Astrocyte (in vitro differentiated cells and primary cell): ENCODE measurements at regions not wholly inside any gene's neighbourhood (a gene's known extent, or its start where the extent isn't known, plus 50 kb on each side); places are given as distances from the start of the nearest gene placed in this dataset.

Source experiments
- DNase-seq: peaks from one replicate; pipeline ENCODE4 v3.0.0-alpha.2; 2010; ENCODE audit warnings: low read depth
- FAIRE-seq: peaks from 2 replicates; lab custom pipeline; 2011; peaks lifted over from hg19 to GRCh38; lab: Jason Lieb, UNC
- H2AFZ ChIP-seq: 2 replicates; pipeline ENCODE4 v1.6.0; 2012; ENCODE audit warnings: low read depth, low read length, inconsistent platforms
- H3K27ac ChIP-seq: 2 replicates; pipeline ENCODE4 v1.5.1; 2011; ENCODE audit warnings: low read depth, low read length, inconsistent platforms
- H3K27me3 ChIP-seq: 2 replicates; pipeline ENCODE4 v1.6.0; 2011; ENCODE audit warnings: low read length, inconsistent platforms; ENCODE audit not compliant: insufficient read depth
- H3K36me3 ChIP-seq: 2 replicates; pipeline ENCODE4 v1.5.1; 2011; ENCODE audit warnings: low read length, inconsistent platforms; ENCODE audit not compliant: insufficient read depth
- H3K4me1 ChIP-seq: 2 replicates; pipeline ENCODE4 v1.5.1; 2011; ENCODE audit warnings: low read length, inconsistent platforms; ENCODE audit not compliant: insufficient read depth
- H3K4me2 ChIP-seq: 2 replicates; pipeline ENCODE4 v1.6.0; 2012; ENCODE audit warnings: low read length, inconsistent platforms
- H3K4me3 ChIP-seq: 2 replicates; pipeline ENCODE4 v1.5.1; 2011; ENCODE audit warnings: low read depth, mild to moderate bottlenecking, low read length, inconsistent platforms; ENCODE audit not compliant: insufficient read depth
- H3K79me2 ChIP-seq: 2 replicates; pipeline ENCODE4 v1.6.0; 2012; ENCODE audit warnings: mild to moderate bottlenecking, low read length, inconsistent platforms; ENCODE audit not compliant: insufficient read depth
- H3K9ac ChIP-seq: 2 replicates; pipeline ENCODE4 v1.6.0; 2012; ENCODE audit warnings: mild to moderate bottlenecking, low read length, inconsistent platforms
- H3K9me3 ChIP-seq: 2 replicates; pipeline ENCODE4 v1.5.1; 2012; ENCODE audit warnings: low read depth, mild to moderate bottlenecking, low read length, inconsistent platforms; ENCODE audit not compliant: insufficient read depth
- H4K20me1 ChIP-seq: 2 replicates; pipeline ENCODE4 v1.6.0; 2012; ENCODE audit warnings: low read length, inconsistent platforms; ENCODE audit not compliant: insufficient read depth
- H3K27ac Mint-ChIP-seq: one replicate; pipeline ENCODE4 v1.8.0; 2021; ENCODE audit warnings: mild to moderate bottlenecking, mixed read lengths; ENCODE audit not compliant: unreplicated experiment
- H3K27me3 Mint-ChIP-seq: one replicate; pipeline ENCODE4 v1.8.0; 2021; ENCODE audit warnings: low read depth, mixed read lengths; ENCODE audit not compliant: unreplicated experiment
- H3K36me3 Mint-ChIP-seq: one replicate; pipeline ENCODE4 v1.8.0; 2021; ENCODE audit warnings: low read depth, mixed read lengths; ENCODE audit not compliant: unreplicated experiment
- H3K4me1 Mint-ChIP-seq: one replicate; pipeline ENCODE4 v1.8.0; 2021; ENCODE audit warnings: low read depth, mixed read lengths; ENCODE audit not compliant: unreplicated experiment
- H3K4me3 Mint-ChIP-seq: one replicate; pipeline ENCODE4 v1.8.0; 2021; ENCODE audit warnings: mild to moderate bottlenecking, moderate library complexity, mixed read lengths; ENCODE audit not compliant: unreplicated experiment
- H3K9me3 Mint-ChIP-seq: one replicate; pipeline ENCODE4 v1.8.0; 2021; ENCODE audit warnings: mild to moderate bottlenecking, mixed read lengths; ENCODE audit not compliant: unreplicated experiment
- CTCF ChIP-seq: IDR thresholded peaks from 2 replicates; pipeline ENCODE4 v1.5.1; 2011; ENCODE audit warnings: low read depth, mild to moderate bottlenecking, inconsistent platforms, low read length, moderate library complexity; ENCODE audit not compliant: insufficient read depth
- EZH2 ChIP-seq: IDR thresholded peaks from 2 replicates; pipeline ENCODE4 v1.6.1; 2012; ENCODE audit warnings: mild to moderate bottlenecking, low read length, inconsistent platforms; ENCODE audit not compliant: insufficient read depth

- Mint-ChIP-seq H3K27ac (no peak overlapping the region), H3K4me3 (no peak overlapping the region), H3K27me3 (no peaks in the 10 kb centered on the region), H3K4me1 (no peaks in the 10 kb centered on the region), H3K9me3 (no peaks in the 10 kb centered on the region), H3K36me3 (no peaks in the 10 kb centered on the region)
- Histone ChIP-seq H3K79me2 (no peaks in the 10 kb centered on the region), H3K9ac (no peak overlapping the region), H3K4me2 (no peak overlapping the region), H3K4me3 (no peak overlapping the region), H3K27ac (no peak overlapping the region), H3K4me1 (no peaks in the 10 kb centered on the region), H3K27me3 (no peaks in the 10 kb centered on the region), H4K20me1 (no peaks in the 10 kb centered on the region), H3K36me3 (no peaks in the 10 kb centered on the region), H3K9me3 (no peaks in the 10 kb centered on the region), H2AFZ (no peak overlapping the region)
- no peak for FAIRE-seq
- no peak for DNase-seq
- TF ChIP-seq EZH2 = no peak
- TF ChIP-seq CTCF = no peak
These were observed 443.3 kb downstream of the EPM2A start for GRCh38 chr6:145292066-145292465.

- H3K4me2 ChIP-seq = no peak overlapping the region
- FAIRE-seq = no peak
- no peaks in the 10 kb centered on the region for H3K79me2 ChIP-seq
- H3K4me1 ChIP-seq = no peaks in the 10 kb centered on the region
- H3K36me3 Mint-ChIP-seq = no peaks in the 10 kb centered on the region
- H3K27me3 ChIP-seq = no peaks in the 10 kb centered on the region
- H3K9me3 Mint-ChIP-seq = no peaks in the 10 kb centered on the region
- no peak overlapping the region for H3K9ac ChIP-seq
- H2AFZ ChIP-seq = no peak overlapping the region
- no peak overlapping the region for H3K27ac ChIP-seq
- DNase-seq = no peak
- no peaks in the 10 kb centered on the region for H3K4me1 Mint-ChIP-seq
- H3K27ac Mint-ChIP-seq = no peak overlapping the region
- no peaks in the 10 kb centered on the region for H4K20me1 ChIP-seq
- TF ChIP-seq EZH2 (no peak), CTCF (no peak)
- no peaks in the 10 kb centered on the region for H3K27me3 Mint-ChIP-seq
- no peak overlapping the region for H3K4me3 Mint-ChIP-seq
- no peaks in the 10 kb centered on the region for H3K36me3 ChIP-seq
- H3K9me3 ChIP-seq = no peaks in the 10 kb centered on the region
- H3K4me3 ChIP-seq = no peak overlapping the region
These were observed 440.4 kb downstream of the EPM2A start for GRCh38 chr6:145294942-145295341.

DNA sequence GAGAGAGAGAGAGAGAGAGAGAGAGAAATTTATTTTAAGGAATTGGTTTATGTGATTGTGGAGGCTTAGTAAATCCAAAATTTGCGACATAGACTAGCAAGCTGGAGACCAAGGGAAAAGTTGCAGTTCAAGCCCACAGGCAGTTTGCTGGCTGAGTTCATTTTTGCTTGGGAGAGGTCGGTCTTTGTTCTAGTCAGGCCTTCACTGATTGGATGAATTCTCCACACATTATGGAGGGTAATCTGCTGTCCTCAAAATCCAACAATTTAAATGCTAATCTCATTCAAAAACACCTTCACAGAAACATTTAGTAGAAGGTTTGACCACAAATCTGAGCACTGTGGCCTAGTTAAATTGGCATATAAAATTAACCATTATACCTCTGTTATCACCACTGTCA, 439.6 kb downstream of the EPM2A start:
- Histone ChIP-seq H3K9me3 (no peaks in the 10 kb centered on the region), H2AFZ (no peak overlapping the region), H3K4me3 (no peak overlapping the region), H3K27ac (no peak overlapping the region), H3K9ac (no peak overlapping the region), H3K27me3 (no peaks in the 10 kb centered on the region), H4K20me1 (no peaks in the 10 kb centered on the region), H3K4me2 (no peak overlapping the region), H3K36me3 (no peaks in the 10 kb centered on the region), H3K4me1 (no peaks in the 10 kb centered on the region), H3K79me2 (no peaks in the 10 kb centered on the region)
- Mint-ChIP-seq H3K36me3 (no peaks in the 10 kb centered on the region), H3K27ac (no peak overlapping the region), H3K9me3 (peaks cover 3% of the 10 kb centered on the region), H3K27me3 (no peaks in the 10 kb centered on the region), H3K4me3 (no peak overlapping the region), H3K4me1 (no peaks in the 10 kb centered on the region)
- FAIRE-seq (no peak), DNase-seq (no peak)
- no peak for TF ChIP-seq CTCF
- TF ChIP-seq EZH2 = no peak
